Psoas muscle (tissue), 7 donors: ENCODE measurements at regions not wholly inside any gene's neighbourhood (a gene's known extent, or its start where the extent isn't known, plus 50 kb on each side); places are given as distances from the start of the nearest gene placed in this dataset.

Experiments
- ATAC-seq, 4 donors: fragments of 200-7000 bp; cut with Tn5 transposase; one replicate each; pipeline ENCODE4 v1.9.1; 2020; ENCODE audit warnings: moderate library complexity in 3 of 4, mild to moderate bottlenecking in 2 of 4
- DNase-seq, 2 donors: peaks; one replicate each; pipeline ENCODE4 v3.0.0-alpha.2; 2020
- H3K27ac ChIP-seq: fragments of 200-600 bp; one replicate; pipeline ENCODE4 v1.8.0; 2022
- H3K27me3 ChIP-seq, 3 donors: fragments of 200-600 bp in 1 of 3; one replicate each; pipeline versions ENCODE4 v1.6.1 to v1.8.0; 2013 to 2022; ENCODE audit warnings: low read length in 2 of 3, mild to moderate bottlenecking in 2 of 3, moderate library complexity in 1 of 3; ENCODE audit not compliant: insufficient read depth in 3 of 3
- H3K36me3 ChIP-seq, 2 donors: fragments of 200-600 bp in 1 of 2; one replicate each; pipeline versions ENCODE4 v1.6.1 to v1.8.0; 2013 to 2022; ENCODE audit warnings: low read depth in 1 of 2, mild to moderate bottlenecking in 1 of 2, moderate library complexity in 1 of 2; ENCODE audit not compliant: insufficient read depth in 1 of 2
- H3K4me1 ChIP-seq: fragments of 200-600 bp; one replicate; pipeline ENCODE4 v1.8.0; 2022
- H3K4me3 ChIP-seq: fragments of 200-600 bp; one replicate; pipeline ENCODE4 v1.8.0; 2022; ENCODE audit warnings: mild to moderate bottlenecking
- H3K9me3 ChIP-seq: fragments of 200-600 bp; one replicate; pipeline ENCODE4 v1.8.0; 2022
- WGBS, 3 donors: extraction: QIAGEN DNeasy Blood & Tissue Kit; methylation state at CpG; one replicate each; pipeline versions ENCODE4 v1.1.6 to v1.1.7; 2013; 5-methylcytosine and 5-hydroxymethylcytosine counted together
- intact Hi-C, 2 donors: fragments of 100-400 bp; cut with DNase I; formaldehyde crosslinking; loops; one replicate each; pipeline versions ENCODE4 v1.11.0 to v1.14.2; 2022
- TF ChIP-seq, protein P1 (sequence below): fragments of 200-600 bp; IDR thresholded peaks from one replicate; pipeline ENCODE4 v1.8.0; 2022; ENCODE audit warnings: antibody characterized with exemption
- donor health status: healthy with polysubstance abuse.
- donor health status: DM: no; HTN: no; CAD: no; lungs with moderate emphysema.
- donor health status: Bipolar disorder and iron deficiency.
- donor health status: healthy.
- donor health status: DM: yes; HTN: yes; CAD: no.
- donor health status: DM: no; HTN: no; CAD: no.
- donor health status: DM: yes; HTN: yes; CAD: no.

DNA sequence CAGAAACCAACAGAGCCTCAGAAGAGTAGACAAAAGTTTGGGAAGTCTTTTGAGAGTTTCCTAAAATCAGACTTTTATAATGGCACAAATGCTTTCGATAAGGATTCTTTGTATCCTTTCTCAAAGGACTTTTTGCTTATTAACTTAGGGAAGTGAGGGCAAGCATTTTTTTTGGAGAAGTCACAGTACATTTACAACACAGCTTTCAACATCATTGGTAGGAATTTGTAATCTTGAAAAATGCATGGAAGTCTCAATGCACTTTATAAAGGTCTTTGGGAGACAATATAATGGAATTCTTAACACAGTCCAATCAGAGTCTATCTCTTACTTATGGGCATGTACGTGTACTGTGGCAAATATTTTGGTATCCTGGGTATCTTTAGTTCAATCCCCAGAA, 325.8 kb upstream of the NR5A2 start:
- 73 to 78% (median 77%) methylated on average over 2 of the region's 2 CpGs for WGBS, 3 donors

GRCh38 chr1:199704231-199704630, 323.3 kb upstream of the NR5A2 start:
- Histone ChIP-seq H3K27me3 (no peaks in the 10 kb centered on the region), H3K4me1 (no peaks in the 10 kb centered on the region), H3K4me3 (no peak overlapping the region), H3K36me3 (no peaks in the 10 kb centered on the region), H3K27ac (no peak overlapping the region), H3K9me3 (no peaks in the 10 kb centered on the region)
- TF ChIP-seq, protein P1, sequence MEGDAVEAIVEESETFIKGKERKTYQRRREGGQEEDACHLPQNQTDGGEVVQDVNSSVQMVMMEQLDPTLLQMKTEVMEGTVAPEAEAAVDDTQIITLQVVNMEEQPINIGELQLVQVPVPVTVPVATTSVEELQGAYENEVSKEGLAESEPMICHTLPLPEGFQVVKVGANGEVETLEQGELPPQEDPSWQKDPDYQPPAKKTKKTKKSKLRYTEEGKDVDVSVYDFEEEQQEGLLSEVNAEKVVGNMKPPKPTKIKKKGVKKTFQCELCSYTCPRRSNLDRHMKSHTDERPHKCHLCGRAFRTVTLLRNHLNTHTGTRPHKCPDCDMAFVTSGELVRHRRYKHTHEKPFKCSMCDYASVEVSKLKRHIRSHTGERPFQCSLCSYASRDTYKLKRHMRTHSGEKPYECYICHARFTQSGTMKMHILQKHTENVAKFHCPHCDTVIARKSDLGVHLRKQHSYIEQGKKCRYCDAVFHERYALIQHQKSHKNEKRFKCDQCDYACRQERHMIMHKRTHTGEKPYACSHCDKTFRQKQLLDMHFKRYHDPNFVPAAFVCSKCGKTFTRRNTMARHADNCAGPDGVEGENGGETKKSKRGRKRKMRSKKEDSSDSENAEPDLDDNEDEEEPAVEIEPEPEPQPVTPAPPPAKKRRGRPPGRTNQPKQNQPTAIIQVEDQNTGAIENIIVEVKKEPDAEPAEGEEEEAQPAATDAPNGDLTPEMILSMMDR: no peak
- DNase-seq (no peak), ATAC-seq (no peak)
- intact Hi-C loops: no loop called here

More for the DNA sequence above, 325.8 kb upstream of the NR5A2 start:
- H3K4me1 ChIP-seq: no peaks in the 10 kb centered on the region
- H3K27me3 ChIP-seq: no peaks in the 10 kb centered on the region
- H3K9me3 ChIP-seq: no peaks in the 10 kb centered on the region
- TF ChIP-seq, protein P1: no peak
- ATAC-seq: no peak
- no peak overlapping the region for H3K4me3 ChIP-seq
- no peak overlapping the region for H3K27ac ChIP-seq
- H3K36me3 ChIP-seq: no peaks in the 10 kb centered on the region
- DNase-seq: no peak
- intact Hi-C loops: no loop called here

DNA sequence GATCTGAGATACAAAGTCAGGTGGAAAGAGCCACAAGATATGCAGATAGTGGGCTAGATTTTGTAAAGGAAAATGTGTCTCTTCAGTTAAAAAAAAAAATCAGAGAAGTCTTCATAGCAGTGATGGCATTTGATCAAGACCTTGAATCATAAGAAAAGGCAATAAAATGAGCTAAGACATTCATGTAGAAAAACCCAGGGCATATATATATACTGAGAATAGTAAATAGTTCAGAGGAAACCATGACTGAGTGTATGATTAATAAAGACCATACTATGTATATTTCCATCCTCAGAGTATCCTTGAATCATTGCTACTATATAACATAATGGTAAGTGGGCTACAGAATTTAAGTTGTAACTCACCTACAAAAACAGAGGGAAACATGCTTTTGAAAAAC, 321.7 kb upstream of the NR5A2 start:
- H3K4me3 ChIP-seq: no peak overlapping the region
- ATAC-seq: no peak
- intact Hi-C loops: no loop called here

DNA sequence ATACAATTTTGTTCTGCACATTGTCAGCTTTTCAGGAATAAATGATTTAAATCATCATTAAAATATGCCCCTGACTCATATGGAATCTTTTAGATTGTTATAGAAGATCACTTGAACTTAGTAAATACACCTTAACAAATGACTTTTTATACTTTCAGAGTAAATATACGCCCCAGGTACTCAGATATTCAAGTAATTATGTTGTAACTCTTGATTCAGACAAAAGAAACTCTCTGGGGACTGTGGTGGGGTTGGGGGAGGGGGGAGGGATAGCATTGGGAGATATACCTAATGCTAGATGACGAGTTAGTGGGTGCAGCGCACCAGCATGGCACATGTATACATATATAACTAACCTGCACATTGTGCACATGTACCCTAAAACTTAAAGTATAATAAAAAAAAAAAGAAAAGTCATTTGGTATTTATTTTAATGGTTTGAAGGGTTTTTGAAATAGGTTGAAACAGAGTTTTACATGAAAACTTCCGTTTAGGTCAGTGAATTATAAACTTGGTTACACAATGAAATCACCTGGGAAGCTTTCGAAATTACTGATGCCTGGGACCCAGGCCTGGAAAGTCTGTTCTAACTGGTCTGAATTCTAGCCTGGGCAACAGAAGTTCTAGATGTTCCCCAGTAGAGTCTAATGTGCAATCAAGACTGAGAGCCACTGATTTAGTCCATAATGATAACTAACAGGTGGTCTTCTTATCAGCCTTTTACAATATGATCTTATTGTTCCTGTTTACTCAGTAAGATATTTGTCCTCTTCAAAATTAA, 320.5 kb upstream of the NR5A2 start:
- no peaks in the 10 kb centered on the region for H3K36me3 ChIP-seq
- intact Hi-C loops: no loop called here
- peaks cover under 1% of the 10 kb centered on the region for H3K9me3 ChIP-seq
- TF ChIP-seq, protein P1: no peak
- no peaks in the 10 kb centered on the region for H3K27me3 ChIP-seq
- DNase-seq (no peak), ATAC-seq (no peak)
- H3K27ac ChIP-seq: no peak overlapping the region
- H3K4me3 ChIP-seq: no peak overlapping the region
- no peaks in the 10 kb centered on the region for H3K4me1 ChIP-seq
- WGBS, 3 donors: 72 to 89% (median 78%) methylated on average over 3 of the region's 5 CpGs

More for the DNA sequence above, 321.7 kb upstream of the NR5A2 start:
- H3K36me3 ChIP-seq: no peaks in the 10 kb centered on the region
- no peak overlapping the region for H3K27ac ChIP-seq
- no peaks in the 10 kb centered on the region for H3K27me3 ChIP-seq
- no peaks in the 10 kb centered on the region for H3K4me1 ChIP-seq
- TF ChIP-seq, protein P1: no peak
- DNase-seq: no peak
- H3K9me3 ChIP-seq: no peaks in the 10 kb centered on the region

DNA sequence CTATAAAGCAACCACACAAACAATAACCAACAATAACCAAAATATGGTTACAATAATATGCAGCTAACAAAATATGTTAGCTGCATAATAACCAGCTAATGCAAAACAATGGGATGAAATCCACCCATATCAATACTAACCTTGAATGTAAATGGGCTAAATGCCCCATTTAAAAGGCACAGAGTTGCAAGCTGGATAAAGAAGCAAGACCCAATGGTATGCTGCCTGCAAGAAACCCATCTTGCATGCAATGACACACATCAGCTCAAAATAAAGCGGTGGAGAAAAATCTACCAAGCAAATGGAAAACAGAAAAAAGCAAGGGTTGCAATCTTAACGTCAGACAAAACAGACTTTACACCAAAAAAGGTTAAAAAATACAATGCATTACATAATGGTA, 316.5 kb upstream of the NR5A2 start:
- TF ChIP-seq, protein P1: no peak
- intact Hi-C loops: no loop called here
- no peaks in the 10 kb centered on the region for H3K36me3 ChIP-seq
- ATAC-seq (no peak), DNase-seq (no peak)
- 82 to 96% (median 90%) methylated on average over 2 of the region's 2 CpGs for WGBS, 3 donors
- no peaks in the 10 kb centered on the region for H3K4me1 ChIP-seq
- no peak overlapping the region for H3K4me3 ChIP-seq
- H3K27ac ChIP-seq: no peak overlapping the region
- no peaks in the 10 kb centered on the region for H3K27me3 ChIP-seq
- H3K9me3 ChIP-seq: peaks cover 5% of the 10 kb centered on the region
